Mesenteric fat pad (tissue), 1 donor: ENCODE measurements at regions not wholly inside any gene's neighbourhood (a gene's known extent, or its start where the extent isn't known, plus 50 kb on each side); places are given as distances from the start of the nearest gene placed in this dataset.
"Not testable (repeated sequence)": the region's sequence is repeated elsewhere in the genome, so short reads cannot be mapped to it uniquely, and the experiment has no call there.

ENCODE experiments used
- DNase-seq: peaks from one replicate; pipeline ENCODE4 v3.0.0-alpha.2; 2020; ENCODE audit warnings: low spot score
- donor health status: DM: yes; HTN: yes; CAD: no.

DNA sequence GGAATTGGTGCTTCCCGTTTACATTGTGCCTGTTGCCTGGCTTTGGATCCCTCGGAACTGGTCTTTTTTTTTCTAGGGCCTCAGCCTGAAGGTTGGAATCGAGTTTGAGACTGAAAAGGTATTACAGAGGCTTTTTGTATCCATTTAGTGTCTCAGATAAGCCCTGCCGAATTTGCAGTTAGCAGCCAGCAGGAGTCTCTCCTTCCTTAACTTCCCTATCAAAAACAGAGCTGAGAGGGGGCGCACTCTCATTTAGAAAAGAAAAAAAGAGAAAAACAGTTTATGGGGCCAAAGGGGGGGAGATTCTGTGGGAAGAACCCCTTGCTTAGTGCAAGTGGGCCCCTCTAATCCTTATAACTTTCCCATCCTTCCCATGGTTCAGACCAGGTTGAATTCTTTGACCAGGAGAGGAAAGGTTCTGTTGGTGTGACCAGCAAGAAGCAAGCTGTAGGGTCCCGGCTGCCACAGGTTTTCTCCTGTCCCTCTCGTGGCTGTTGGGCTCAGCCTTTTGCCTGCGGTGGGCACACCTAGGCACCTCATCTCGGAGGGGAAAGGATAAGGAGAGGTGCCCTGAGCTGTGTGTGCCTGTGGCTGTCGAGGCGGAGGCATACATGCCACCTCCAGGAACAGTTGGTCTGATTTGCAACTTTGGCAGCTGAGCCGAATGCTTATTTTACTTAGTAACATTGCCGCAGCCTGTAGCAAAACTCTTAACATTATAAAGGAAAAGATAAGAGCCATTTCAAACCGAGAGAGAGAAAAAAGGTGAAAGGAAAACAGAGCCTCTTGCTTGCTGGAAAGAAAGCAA, 565.0 kb upstream of the CNTN5 start:
- no peak for DNase-seq

DNA sequence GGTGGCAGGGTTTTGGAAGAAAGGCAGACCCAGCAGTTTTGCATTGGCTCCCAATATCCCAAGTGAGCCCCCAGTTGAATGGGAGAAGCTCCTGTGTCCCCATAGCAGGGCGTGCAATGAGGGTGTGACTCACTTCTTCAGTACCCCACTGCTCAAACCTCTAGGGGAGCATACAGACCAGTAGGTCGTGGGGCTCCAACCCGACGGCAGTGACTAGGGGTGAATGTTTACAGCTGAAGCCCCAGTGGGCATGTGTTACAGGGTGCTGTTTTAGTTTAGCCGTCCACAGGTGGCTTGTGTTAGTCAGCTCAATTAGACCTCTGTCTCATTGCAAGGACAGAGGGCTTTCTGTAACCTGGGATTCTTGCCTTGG, 564.5 kb upstream of the CNTN5 start:
- DNase-seq: no peak

DNA sequence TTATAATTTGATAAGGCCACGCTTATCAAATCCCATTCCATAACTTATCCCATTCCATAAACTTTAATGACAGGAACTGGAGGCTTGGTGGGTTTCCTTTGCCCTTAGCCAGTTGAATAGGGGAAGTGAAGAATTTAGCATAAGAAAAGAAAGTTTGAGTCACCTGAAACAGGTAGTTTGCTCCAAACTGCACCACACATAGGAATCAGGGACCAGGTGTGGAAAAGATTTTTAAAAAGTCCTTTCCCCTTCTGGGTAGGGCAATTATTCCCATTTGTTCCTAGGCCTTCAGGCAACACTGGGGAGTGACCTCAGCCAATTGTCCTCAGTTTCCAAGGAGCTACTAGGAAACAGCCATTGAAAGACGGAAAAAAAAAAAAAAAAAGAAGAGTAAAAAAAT, 525.7 kb upstream of the CNTN5 start:
- no peak for DNase-seq

DNA sequence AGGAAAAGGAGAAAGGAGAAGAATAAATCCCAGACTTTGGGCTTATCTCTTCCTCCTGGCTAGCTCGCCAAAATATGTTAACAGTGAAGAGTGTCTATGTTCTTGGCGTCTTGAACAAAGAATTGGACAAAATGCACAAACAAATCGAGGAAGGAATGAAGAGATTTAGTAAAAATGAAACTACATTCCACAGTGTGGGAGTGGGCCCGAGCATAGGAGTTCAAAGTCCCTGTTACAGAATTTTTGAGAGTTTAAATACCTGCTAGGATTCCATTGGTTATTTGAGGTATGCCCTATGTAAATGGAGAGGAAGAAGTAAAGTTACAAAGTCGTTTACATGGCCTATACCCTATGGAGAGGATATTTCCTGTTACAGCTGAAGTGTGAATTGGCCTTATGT, 525.1 kb upstream of the CNTN5 start:
- DNase-seq: no peak

DNA sequence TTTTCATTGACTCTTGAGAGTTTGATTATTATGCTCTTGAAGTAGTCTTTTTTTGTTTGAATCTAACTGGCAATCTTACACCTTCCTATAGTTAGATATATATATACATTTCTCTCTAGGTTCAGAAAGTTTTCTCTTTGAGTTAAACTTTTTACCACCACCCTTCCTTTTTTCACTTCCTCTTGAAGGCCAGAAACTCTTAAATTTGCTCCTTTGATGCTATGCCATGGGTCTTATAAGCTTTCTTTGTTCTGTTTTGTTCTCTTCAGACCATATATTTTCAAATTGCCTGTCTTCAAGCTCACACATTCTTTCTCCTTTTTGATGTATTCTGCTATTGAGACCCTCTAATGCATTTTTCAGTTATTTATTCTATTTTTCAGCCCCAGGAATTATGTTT, 513.5 kb upstream of the CNTN5 start:
- no peak for DNase-seq

DNA sequence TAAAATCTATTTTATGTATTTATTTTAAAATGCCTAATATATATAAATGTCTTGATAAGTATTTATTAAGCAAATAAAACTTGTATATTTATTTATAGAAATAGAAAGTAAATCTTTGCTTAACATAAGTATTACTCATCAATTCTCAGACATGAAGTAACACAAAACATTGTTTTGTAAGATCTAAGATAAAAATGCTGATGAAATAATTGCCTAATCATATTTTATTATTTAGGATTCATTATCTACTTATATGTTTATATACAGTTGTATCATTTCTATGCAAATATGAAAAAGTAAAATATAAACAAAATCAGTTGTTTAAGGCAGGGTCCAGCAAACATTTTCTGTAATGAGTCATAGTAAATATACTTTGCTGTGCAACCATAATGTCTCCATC, 507.8 kb upstream of the CNTN5 start:
- no peak for DNase-seq

DNA sequence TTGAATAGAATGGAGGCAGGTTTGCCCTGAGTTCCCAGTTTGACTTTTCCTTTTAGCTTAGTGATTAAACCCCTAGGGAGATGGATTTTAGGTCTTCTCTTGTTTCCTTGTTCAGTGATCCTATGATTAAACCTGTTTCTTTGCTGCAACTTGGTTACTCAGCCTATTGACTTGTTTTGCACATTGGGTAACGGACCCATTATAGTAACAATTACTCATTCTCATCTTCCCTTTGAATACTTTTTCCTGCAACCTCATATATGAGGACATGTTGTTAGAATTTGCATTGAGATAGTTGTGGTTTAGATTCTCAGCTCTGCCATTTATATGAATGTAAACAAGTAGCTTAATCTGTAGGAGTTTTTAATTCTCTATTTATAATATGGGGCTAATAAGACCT, 489.2 kb upstream of the CNTN5 start:
- no peak for DNase-seq

DNA sequence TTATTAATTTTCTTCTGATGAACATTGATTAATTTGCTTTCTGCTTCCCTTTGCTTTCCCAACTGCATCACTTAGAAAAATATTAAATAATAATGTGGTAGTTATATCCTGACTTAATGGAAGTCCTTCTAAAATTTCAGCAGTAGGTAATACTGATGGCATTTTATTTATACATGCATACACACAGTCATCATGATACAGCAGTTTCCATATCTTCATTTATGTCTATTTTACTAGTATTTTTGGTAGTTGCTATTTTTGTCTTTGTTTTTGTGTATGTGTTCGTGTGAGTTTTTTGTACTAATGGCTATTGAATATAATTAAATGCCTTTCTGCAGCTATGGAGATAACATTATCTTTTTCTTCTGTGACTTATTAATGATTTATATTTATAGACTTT, 484.7 kb upstream of the CNTN5 start:
- no peak for DNase-seq

DNA sequence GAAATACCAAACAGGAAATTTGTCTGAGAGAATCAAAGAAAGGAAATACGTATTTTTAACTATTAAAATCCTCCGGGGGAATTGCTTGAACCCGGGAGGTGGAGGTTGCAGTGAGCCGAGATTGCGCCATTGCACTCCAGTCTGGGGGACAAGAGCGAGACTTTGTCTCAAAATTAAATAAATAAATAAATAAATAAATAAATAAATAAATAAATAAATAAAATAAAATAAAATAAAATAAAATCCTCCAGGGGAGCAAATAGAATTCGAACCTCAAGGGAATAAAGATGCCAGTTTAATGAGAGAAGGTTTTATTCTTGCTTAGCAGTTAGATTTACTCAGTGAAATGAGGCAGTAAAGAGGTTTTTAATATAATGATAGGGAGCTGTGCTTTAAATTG, 482.4 kb upstream of the CNTN5 start:
- DNase-seq: not testable (repeated sequence)

DNA sequence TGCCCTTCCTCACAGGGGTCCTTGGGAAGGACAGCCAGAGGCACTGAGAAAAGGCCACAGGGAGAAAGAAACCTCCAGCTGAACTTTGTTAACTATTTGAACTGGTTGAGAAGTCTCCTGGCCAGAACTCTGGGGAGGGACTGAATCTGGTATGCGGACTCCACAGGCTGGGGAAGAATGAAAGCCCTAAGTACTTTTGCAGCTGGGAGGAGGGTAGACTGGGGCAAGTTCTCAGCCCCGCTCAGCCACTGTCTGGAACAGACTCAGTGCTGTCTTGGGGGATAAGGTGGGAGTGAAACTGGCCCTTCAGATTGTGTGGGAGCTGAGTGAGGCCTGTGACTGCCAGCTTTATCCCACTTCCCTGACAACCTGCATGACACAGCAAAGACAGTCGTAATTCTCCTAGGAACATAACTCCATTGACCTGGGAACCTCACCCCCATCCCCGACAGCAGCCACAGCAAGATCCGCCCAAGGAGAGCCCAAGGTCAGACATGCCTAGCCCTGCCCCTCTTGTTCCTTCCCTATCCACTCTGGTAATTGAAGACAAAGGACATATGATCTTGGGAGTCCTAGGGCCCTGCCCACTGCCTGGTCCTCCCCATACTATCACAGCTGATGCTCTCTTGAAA, 475.1 kb upstream of the CNTN5 start:
- no peak for DNase-seq

DNA sequence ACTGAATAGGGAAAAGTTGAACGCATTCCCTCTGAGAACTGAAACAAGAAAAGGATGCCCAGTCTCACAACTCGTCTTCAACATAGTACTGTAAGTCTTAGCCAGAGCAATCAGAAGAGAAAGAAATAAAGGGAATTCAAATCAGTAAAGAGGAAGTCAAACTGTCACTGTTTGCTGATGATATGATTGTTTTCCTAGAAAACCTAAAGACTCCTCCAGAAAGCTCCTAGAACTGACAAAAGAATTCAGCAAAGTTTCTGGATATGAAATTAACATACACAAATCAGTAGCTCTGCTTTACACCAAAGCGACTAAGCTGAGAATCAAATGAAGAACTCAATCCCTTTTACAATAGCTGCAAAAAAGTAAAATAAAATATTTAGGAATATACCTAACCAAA, 471.2 kb upstream of the CNTN5 start:
- DNase-seq: no peak

DNA sequence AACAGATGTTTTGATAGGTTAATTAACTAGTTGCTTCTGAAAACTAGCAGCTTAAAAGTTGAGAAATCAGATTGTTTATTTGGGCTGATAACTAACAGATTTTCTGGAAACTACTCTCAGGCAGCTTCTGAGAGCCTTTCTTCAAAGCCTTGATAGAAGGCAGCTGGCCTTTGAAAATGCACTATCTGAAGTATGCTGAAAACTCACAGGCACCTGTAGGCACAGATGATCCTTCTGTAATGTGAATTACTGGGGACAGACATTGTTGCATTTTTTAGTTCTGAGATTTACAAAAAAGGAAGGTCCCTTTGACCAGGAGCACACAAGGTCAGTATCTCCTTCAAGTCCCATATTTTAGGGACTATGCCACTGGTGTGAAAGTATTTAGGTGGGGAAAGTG, 460.8 kb upstream of the CNTN5 start:
- no peak for DNase-seq

DNA sequence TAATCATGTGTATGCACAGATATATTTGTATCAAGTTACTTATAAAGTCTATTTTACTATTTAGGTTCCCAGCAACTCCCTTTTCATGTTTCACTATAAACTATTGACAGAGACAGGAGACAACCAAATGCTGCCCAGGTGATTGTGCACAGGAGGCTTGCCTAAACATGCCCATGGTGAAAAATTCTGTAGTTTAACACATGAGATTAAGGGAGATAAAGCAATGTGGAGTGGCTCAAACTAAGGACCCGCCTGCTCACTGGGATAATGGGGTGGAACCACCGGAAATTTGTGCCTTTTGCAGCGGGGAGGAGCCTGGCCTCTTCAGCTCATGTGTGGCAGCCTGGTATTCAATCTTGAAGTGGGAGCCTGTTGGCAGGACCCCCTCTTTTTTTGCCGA, 459.5 kb upstream of the CNTN5 start:
- no peak for DNase-seq

DNA sequence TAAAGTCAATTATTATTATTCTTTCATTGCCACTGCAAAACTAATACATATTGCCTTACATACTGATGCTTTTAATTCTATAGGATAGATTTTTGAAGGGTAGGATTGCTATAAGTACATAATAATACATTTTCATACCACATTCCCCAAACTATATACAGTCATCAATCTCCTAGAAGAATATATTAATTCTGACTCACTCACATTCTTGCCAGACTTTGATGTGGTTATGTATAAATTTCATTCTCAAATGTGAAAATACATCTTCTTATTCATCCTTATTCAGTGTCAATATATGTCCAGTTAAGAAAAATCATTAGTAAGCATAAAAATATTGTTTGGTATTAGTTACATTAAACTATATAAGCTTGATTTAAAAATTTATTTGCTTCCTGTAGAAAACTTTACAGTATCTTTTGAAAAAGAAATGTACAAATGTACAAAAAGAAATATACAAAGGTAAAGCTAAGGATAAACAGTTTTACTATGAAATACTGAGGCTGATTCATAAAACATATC, 458.8 kb upstream of the CNTN5 start:
- DNase-seq: no peak

DNA sequence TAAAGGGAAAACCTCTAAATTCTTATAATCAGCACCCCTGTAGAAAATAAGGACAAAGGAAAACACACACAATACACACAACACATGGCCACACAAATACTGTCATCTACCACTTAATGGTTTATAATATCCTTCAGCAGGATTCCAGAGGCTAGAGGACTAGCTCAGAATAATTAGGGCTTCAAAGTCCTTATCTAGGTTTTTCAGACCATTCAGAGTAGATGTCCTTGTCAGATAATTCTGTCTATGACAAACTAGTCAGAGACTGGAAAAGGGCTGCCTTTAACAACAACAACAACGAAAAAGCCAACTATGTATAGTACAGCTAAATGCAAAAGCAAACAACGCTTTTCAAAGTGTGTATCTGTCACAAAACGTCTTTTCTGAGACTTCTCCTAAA, 456.5 kb upstream of the CNTN5 start:
- no peak for DNase-seq

DNA sequence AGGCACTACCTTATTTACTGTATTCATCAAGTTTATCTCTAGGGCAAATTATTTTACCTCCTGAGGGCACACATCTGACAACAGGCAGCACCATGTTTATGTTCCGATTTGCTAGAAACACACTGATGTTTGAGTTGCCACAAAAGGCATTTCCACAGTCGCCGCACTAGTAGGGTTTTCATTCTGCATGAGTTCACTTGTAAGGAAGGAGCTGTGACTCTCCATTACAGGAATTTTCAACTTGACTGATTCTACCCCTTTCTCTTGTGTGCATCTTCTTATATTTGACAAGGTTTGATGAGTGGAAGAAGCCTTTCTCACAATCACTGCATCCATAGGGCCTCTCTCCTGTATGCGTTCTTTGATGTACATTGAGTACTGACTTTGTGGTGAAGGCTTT, 455.9 kb upstream of the CNTN5 start:
- DNase-seq: no peak

DNA sequence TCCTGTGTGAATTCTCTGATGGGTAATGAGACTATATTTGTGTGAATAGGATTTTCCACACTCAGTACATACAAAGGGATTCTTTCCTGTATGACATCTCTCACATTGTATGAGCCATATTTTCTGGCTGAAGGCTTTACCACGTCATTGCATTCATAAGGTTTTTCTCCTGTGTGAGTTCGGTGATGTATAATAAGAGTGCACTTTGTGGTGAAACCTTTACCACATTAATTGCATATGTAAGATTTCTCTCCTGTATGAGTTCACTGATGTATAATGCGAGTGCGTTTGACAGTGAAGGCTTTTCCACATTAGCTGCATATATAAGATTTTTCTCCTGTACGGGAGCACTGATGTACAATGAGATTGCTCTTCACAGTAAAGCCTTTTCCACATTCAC, 455.4 kb upstream of the CNTN5 start:
- no peak for DNase-seq

DNA sequence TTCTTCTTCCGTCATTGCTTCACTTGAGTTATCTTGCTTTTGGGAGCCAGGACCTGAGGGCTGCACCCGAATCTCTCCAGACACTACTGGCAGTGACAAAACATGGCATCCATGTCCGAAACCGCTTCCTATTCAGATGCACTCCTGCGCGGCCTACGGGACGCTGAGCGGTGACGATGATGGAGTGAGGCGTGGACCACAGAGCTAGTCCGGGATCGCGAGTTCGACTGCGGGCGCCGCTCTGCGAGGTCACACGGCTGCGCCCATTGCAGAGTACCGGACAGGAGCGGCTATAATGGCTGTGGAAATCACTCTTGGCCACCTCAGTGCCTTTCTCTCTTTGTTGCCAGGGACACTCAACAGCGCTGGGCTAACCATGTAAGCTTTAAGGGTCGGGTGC, 453.8 kb upstream of the CNTN5 start:
- DNase-seq: no peak

DNA sequence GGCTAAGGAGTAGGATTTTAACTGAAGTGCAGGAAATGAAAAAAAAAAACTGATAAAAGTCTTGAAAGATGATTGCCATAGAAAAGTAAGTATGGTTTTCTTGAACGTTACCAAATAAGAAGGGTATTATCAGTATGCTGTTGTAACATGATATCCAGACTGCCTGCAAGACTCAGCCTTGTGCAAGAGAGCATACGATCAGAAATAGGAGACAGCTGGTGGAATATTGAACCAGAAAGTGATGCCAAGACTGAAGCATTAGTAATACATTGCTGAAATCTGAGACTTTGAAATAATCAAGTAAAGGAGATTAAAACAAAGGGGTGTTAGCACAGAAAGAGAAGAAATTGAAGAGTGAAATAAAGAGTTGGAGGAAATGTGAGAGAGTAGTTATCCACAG, 452.7 kb upstream of the CNTN5 start:
- no peak for DNase-seq

DNA sequence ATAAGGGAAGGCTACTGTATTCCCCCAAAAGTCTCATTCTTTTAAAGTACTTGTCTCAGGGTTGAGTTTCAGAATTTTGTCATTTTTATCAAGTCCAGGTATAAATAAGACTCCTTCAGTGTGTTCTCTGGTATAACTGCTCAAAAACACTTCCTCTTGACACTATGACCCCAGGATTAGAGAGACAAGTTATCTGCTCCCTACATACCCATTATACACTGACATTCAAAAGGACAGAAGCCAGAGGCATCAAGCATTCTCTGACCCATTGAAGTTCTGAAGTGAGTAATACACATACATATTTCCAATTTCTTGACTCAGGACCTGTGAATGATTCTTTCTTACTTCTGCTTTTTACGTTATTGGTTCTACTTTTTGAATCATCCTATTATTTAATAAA, 447.8 kb upstream of the CNTN5 start:
- DNase-seq: no peak

DNA sequence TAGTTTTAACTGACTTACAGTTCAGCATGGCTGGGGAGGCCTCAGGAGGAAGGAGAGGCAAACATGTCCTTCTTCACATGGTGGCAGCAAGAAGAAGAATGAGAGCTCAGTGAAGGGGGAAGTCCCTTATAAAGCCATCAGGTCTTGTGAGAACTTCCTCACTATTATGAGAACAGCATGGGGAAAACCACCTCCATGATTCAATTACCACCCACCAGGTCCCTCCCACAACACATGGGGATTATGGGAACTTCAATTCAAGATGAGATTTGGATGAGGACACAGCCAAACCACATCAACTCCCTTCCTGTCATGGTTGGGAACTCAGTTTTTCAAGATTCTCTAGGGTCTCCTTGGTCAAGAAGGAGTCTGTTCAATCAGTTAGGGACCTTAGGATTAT, 432.9 kb upstream of the CNTN5 start:
- no peak for DNase-seq

DNA sequence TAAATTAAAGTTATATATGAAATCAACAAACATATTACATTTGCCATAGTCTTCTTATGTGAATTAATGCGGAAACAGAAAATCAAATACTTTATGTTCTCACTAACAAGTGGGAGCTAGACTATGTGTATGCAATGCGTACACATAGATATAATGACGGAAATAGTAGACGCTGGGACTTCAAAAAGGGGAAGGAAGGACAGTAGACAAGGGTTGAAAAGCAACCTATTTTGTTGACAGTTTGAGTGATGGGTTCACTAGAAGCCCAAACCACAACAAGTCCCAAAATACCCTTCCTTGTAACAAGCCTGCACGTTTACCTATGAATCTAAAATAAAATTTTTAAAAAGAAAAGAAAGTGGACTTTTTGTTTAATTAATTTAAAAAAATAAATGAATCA, 430.8 kb upstream of the CNTN5 start:
- no peak for DNase-seq

DNA sequence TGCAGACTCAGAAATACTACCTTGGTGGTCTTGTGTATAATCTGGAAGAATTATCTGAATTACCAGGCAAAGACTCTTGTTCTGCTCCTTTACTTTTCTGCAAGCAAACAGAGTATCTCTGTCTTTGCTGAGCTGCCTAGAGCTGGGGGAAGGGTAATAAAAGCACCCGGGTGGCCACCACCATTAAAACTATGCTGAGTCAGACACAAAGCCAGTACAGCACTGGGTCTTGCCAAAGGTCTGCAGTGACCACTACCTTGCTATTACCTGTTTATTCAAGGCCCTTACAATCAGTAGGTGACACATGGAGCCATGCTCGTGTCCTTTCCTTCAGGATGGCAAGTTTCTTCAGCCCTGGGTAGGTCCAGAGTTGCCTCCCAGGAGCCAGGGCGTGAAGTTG, 420.6 kb upstream of the CNTN5 start:
- DNase-seq: no peak
